NOMO-1 (cell line): ENCODE measurements at regions not wholly inside any gene's neighbourhood (a gene's known extent, or its start where the extent isn't known, plus 50 kb on each side); places are given as distances from the start of the nearest gene placed in this dataset.

Experiments
- DNase-seq, 2 experiments: peaks; one replicate each; lab custom pipeline; 2025; ENCODE audit not compliant: unreplicated experiment in 2 of 2; lab: John Stamatoyannopoulos, UW

- DNase-seq = no peak
Measured at GRCh38 chr20:7589164-7589563, 351.1 kb downstream of the HAO1 start.

- no peak for DNase-seq
Measured at GRCh38 chr20:7596541-7596940, 343.7 kb downstream of the HAO1 start.

DNA sequence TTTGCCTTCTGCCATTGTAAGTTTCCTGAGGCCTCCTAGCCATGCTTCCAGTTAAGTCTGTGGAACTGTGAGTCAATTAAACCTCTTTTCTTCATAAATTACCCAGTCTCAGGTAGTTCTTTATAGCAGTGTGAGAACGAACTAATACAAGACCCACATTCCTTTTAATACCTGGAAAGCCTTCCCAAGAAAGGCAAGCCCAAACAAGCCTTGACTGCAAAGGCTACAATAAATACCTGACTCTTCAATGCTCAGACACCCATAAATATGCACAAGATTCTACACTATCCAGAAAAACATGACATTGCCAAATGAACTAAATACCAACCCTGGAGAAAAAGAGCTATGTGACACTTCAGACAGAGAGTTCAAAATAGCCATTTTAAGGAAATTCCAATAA lies 338.8 kb downstream of the HAO1 start:
- DNase-seq = no peak

DNA sequence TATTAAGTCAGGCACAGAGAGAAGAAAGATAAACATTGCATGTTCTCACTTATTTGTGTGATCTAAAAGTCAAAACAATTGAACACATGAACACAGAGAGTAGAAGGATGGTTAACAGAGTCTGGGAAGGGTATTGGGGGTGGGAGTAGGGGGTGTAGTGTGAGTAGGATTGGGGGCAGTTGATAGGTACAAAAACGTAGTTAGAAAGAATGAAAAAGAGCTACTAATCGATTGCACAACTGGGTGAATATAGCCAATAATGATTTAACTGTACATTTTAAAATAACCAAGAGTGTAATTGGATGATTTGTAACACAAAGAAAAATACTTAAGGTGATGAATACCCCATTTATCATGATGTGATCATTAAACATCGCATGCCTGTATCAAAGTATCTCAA lies 333.3 kb downstream of the HAO1 start:
- DNase-seq = no peak

- DNase-seq = no peak
Measured at GRCh38 chr20:7608250-7608649, 332.0 kb downstream of the HAO1 start.

- no peak for DNase-seq
Measured at GRCh38 chr20:7609251-7609650, 331.0 kb downstream of the HAO1 start.

DNA sequence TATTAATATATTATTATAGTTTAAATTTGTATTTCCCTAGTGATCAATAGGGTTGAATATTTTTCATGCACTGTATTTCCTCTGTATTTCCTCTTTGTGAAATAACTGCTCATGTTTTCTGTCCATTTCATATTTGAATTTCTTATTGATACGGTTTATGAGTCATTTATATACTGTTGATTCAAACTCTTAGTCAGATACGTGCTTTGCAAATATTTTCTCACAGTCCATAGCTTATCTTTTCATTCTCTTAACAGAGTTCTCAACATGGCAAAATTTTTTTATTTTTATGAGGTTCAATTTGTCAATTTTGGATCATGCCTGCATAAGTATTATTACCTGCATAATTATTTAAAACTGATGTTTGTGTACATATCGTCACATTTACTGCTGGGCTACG lies 329.6 kb downstream of the HAO1 start:
- no peak for DNase-seq

DNA sequence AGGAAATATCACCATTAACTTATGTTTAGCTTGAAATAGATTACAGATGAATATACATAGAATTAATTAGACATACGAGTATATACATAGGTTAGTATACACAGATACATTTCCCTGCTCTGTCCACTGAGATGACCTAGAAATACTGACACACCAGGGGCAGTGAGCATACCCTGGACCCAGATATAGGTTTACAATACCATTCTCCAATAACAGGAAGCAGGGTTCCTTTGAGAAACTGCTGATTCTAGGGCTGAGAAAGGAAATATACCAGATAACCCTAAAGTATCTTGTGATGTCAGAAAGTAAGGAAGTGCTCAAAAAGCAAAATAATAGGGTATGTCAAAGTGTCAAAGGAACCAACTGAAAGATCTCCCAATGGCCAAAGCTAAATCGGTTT lies 322.5 kb downstream of the HAO1 start:
- no peak for DNase-seq

- DNase-seq = no peak
Measured at GRCh38 chr20:7622399-7622961, 317.8 kb downstream of the HAO1 start.

- DNase-seq = no peak
Measured at GRCh38 chr20:7624886-7625285, 315.4 kb downstream of the HAO1 start.

DNA sequence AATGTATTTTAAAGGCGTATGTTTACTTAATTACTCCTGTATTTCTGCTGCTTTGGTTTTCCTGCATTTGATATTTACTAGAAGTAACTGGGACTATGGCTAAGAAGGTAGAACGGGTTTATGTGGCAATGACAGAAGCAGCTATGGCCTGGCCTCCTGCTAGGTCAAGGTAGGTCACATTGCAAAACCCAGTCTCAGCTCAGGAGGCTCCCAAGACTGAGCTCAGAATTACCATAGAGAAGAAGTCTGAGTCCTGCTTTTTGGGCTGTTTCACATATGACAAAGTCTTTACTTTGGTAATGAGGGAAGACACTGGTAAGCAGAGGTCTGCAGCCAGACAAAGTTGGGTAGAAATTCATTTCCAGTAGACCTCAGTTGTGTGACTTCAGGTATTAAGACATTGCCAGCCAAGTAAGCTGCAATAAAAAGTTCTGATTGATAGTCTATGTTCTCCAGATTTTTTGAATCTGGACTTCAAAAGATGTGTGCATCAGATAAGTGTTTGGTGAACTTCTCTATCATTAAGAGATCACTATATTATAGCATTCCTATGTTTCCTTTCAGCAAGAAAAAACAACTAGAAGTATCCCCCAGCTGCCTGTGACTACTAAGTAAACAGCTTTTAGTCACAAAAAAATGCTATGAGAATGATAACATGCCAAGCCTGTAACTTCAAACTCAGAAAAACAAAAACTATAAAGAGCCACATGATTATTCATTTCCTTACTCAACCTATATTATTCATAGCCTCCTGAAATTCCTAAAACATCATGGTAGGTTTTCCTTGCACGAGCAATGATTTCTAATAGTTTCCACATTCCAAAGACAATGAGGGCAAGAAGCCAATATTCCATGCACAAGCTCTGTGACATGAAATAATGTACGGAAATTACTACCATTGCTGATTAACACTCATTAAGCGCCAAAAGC lies 312.3 kb downstream of the HAO1 start:
- DNase-seq = no peak

DNA sequence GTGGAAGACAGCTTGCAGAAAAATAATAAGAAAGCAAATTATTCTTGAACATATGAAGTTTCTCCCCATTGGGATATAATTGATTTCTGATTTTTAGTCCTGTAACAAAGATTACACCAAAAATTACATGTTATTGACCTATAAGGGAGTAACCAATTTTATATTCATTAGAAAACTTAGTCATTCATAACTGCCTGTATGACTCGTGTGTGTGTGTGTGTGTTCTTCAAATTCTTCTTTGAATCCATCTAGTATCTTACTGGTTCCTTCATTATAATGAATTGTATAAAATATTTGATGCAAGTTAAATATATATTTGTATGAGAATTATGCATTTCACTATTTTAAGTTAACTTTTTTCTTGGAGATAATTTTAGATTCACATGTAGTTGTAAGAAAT lies 310.4 kb downstream of the HAO1 start:
- no peak for DNase-seq

- DNase-seq = no peak
Measured at GRCh38 chr20:7637184-7637583, 303.1 kb downstream of the HAO1 start.

- no peak for DNase-seq
Measured at GRCh38 chr20:7650086-7650879, 290.0 kb downstream of the HAO1 start.

DNA sequence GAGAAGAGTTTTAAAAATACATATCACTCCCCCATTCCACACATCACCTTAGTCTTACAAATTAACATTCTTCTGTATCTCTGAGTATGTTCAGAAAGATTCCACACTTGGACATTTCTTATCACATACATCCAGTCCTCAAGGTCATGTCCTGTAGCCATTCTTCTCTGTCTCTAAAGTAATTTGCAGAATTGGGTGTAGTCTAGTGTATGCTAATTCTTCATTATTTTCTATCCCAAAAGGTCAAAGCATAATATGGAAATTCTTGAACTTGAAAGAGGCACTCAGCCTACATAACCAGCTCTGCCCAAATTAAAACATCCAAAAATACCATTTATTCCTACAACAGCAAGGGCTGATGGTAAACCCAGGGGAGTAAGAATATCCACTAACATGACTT lies 286.0 kb downstream of the HAO1 start:
- no peak for DNase-seq

GRCh38 chr20:7656687-7657467 lies 283.4 kb downstream of the HAO1 start:
- DNase-seq = no peak

DNA sequence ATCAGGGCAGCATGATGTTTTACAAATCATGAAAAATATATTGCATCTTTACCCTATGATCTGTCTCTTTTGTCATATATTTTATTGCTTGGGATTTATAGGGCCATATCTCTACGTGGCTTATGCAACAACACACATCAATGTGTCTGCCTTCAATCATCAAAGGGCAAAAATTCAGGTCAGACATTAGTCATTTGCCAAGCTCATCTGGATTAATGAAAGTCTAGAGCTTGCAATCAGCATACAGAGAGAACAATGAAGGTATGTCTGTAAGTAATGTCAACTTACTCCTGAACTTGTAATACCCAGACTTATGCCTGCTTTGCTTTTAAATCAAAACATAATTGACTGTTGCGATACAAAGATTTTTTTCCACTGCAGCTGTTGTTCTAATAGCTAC lies 282.7 kb downstream of the HAO1 start:
- no peak for DNase-seq

GRCh38 chr20:7660165-7660564 lies 280.1 kb downstream of the HAO1 start:
- no peak for DNase-seq

GRCh38 chr20:7665376-7665775 lies 274.9 kb downstream of the HAO1 start:
- no peak for DNase-seq

- no peak for DNase-seq
Measured at GRCh38 chr20:7667194-7667593, 273.1 kb downstream of the HAO1 start.

GRCh38 chr20:7672571-7672970 lies 267.7 kb downstream of the HAO1 start:
- no peak for DNase-seq
